ENCODE measurements at regions not wholly inside any gene's neighbourhood (a gene's known extent, or its start where the extent isn't known, plus 50 kb on each side); places are given as distances from the start of the nearest gene placed in this dataset.

DNA sequence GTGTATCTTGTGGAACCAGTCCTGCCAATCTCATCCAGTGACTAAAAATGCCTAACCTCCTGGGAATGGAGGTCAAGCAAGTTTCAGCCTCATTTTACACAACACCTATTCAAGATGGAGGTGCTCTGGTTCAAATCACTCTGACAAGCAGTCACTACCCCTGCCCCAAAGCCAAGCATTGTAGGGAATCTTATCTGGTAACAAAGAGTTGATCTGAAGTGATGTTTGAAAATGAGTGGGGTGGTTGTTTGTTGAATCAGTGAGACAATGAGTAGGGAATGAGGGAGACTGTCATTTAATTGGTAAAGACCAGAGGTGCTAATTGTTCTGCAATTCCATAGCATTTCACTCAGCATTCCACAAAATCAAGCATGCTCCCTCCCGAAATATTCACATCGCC lies 132.0 kb downstream of the RND3 start:
- no peak overlapping the region for H3K4me3 ChIP-seq (ENCODE audit: low read length)
- TF ChIP-seq, protein P1, sequence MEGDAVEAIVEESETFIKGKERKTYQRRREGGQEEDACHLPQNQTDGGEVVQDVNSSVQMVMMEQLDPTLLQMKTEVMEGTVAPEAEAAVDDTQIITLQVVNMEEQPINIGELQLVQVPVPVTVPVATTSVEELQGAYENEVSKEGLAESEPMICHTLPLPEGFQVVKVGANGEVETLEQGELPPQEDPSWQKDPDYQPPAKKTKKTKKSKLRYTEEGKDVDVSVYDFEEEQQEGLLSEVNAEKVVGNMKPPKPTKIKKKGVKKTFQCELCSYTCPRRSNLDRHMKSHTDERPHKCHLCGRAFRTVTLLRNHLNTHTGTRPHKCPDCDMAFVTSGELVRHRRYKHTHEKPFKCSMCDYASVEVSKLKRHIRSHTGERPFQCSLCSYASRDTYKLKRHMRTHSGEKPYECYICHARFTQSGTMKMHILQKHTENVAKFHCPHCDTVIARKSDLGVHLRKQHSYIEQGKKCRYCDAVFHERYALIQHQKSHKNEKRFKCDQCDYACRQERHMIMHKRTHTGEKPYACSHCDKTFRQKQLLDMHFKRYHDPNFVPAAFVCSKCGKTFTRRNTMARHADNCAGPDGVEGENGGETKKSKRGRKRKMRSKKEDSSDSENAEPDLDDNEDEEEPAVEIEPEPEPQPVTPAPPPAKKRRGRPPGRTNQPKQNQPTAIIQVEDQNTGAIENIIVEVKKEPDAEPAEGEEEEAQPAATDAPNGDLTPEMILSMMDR (conservative IDR thresholded peaks at IDR 0.05; ENCODE audit: low read length): no peak
- DNase-seq (ENCODE audit: low read depth): no peak

GRCh38 chr2:150353376-150353775 lies 134.1 kb downstream of the RND3 start:
- TF ChIP-seq, protein P1 (conservative IDR thresholded peaks at IDR 0.05; ENCODE audit: low read length): no peak
- no peak for DNase-seq (ENCODE audit: low read depth)
- no peak overlapping the region for H3K4me3 ChIP-seq (ENCODE audit: low read length)

- TF ChIP-seq, protein P1 (conservative IDR thresholded peaks at IDR 0.05; ENCODE audit: low read length): no peak
- H3K4me3 ChIP-seq (ENCODE audit: low read length): no peak overlapping the region
- DNase-seq (ENCODE audit: low read depth): no peak
Measured at GRCh38 chr2:150351922-150352321, 135.5 kb downstream of the RND3 start.

GRCh38 chr2:150350500-150350899 lies 137.0 kb downstream of the RND3 start:
- DNase-seq (ENCODE audit: low read depth): no peak
- TF ChIP-seq, protein P1 (conservative IDR thresholded peaks at IDR 0.05; ENCODE audit: low read length): no peak
- H3K4me3 ChIP-seq (ENCODE audit: low read length): no peak overlapping the region

DNA sequence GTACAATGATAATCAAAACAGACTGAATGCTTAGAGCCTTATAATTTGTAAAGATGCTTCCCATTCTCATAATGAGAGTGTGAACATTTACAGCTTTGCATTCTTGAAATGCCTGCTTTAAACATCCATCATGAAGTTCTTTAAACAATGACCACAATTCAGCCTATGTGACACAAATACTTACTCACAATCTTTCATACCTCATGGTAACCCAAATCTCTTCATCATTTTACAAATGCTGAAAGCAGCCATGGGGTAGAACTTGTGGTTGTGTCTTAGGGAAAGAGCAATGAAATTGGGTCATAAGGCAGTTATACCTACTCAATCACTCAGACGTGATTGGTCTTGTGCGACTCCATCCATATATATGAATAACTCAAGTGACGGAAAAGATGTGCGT lies 140.7 kb downstream of the RND3 start:
- no peak overlapping the region for H3K4me3 ChIP-seq (ENCODE audit: low read length)
- TF ChIP-seq, protein P1 (conservative IDR thresholded peaks at IDR 0.05; ENCODE audit: low read length): no peak
- DNase-seq (ENCODE audit: low read depth): peak; percentile 53

DNA sequence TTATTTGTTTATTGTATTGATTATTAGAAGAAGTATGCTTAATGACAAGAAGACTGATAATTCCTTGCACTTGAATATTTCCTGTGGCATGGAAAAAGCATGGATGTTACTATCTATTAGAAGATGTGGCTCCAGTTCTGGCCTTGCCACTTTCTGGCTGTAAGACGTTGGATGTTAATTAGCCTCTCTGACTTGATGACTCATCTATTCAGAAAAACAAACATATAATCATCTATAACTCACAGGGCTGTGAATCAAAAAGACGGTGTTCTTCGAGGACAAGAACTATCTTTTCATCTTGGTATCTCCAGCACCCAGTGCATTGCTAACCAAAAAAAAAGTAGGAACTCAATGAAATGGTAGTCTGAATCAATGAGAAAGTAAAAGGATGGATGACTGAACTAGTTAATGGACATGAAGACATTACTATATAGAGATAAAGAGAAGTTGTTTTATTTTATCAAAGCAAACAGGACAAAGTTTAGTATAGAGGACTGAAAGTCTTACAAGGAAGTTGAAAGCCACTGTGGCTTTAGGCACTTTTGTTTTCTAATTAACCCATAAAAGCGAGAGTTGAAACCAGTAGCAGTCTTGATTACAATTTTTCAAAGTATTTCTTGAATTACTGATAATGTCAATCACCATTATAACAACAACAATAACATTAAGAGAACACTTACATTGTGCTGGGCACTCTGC lies 145.3 kb downstream of the RND3 start:
- TF ChIP-seq, protein P1 (conservative IDR thresholded peaks at IDR 0.05; ENCODE audit: low read length): no peak
- no peak overlapping the region for H3K4me3 ChIP-seq (ENCODE audit: low read length)
- DNase-seq (ENCODE audit: low read depth): no peak

DNA sequence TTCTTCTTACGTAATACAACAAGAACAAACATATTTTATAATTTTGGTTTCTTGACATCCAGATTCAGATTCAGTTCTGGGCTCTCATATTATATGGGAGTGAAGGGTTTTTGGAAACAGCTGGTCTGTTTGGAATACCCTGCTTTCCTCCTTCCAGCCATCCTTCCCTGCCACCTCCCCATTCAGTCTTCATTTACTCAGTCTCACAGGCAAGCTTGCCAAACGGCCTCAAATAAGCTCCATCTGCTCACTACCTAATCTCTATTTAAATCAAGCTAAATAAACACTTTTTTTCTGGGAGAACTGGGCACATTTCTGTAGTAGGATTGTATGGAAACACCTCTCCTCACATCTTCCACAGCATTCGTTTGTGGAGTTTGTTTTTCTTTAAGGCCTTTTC lies 147.5 kb downstream of the RND3 start:
- no peak overlapping the region for H3K4me3 ChIP-seq (ENCODE audit: low read length)
- TF ChIP-seq, protein P1 (conservative IDR thresholded peaks at IDR 0.05; ENCODE audit: low read length): no peak

More for the DNA sequence above, 147.5 kb downstream of the RND3 start:
- DNase-seq (ENCODE audit: low read depth): peak; percentile 47

Data from AG10803 (cell line).